ENCODE measurements at regions not wholly inside any gene's neighbourhood (a gene's known extent, or its start where the extent isn't known, plus 50 kb on each side); places are given as distances from the start of the nearest gene placed in this dataset.
"Not testable (repeated sequence)": the region's sequence is repeated elsewhere in the genome, so short reads cannot be mapped to it uniquely, and the experiment has no call there.

DNA sequence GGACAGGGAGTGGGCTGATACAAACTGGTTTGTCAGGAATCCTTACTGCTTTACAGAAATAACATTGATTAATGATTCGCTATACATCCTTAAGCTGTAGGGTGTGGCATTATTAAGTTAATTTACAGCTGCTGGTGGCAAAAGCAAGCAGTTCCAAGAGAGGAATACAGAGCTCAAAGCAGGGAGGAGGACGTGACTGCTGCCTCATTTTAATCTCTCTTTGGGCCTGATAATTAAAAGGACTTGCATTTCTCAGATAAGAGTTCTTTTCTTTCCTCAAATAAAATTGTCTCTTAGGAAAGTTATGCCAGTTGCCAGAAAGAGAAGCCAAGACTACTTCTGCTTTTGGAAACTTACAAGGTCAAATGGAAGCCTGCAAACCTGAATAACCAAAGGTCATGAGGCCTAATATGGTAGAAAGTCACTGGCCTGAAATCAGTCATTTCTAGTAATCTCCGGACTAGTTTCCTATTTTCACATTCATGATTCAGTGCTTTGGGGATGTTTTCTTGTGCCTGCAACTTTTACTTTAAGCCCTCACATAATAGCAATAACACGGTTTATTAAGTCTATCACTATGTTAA, 426.2 kb upstream of the SPATA31A3 start:
- not testable (repeated sequence) for DNase-seq

- DNase-seq = not testable (repeated sequence)
These were observed 425.1 kb upstream of the SPATA31A3 start for GRCh38 chr9:67417341-67417983.

GRCh38 chr9:67416639-67417038, 424.3 kb upstream of the SPATA31A3 start:
- not testable (repeated sequence) for DNase-seq

GRCh38 chr9:67410606-67411220, 418.4 kb upstream of the SPATA31A3 start:
- not testable (repeated sequence) for DNase-seq

- not testable (repeated sequence) for DNase-seq
These were observed 411.4 kb upstream of the SPATA31A3 start for GRCh38 chr9:67403739-67404138.

DNA sequence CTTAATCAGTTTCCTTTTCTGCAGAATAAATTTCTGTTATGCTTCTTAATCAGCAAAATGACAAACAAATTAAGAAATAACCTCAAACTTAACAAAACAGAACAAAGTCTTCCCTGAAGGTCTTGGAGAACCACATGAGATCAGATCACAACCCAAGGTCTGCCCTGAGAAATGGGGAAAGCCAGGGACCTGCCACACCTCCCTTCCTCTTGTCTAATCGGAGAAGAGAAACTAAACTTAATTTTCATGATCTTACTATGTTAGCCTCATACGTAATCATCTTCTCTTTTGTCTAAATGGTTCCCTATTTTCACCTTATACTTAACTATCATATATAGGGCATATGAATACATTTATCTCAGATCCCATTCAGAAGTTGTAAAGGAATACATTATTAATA, 405.4 kb upstream of the SPATA31A3 start:
- DNase-seq = not testable (repeated sequence)

DNA sequence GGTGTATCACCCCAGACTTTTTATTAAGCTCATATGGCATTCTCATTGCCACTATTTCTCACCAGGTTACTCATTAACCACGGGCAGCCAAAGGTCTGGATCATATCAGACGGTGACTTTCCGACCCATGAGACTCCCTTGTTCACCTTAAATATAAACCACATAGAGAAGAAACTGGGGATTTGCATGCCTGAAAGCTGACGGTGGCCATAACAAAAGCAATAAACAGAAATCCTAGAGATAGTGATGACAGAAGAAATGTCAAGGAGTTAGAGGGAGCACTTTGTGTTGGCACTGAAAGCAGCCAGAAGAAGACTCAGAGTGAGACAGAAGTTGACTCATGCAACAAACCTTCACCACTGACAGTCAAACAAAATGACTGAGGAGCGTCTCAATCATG, 402.4 kb upstream of the SPATA31A3 start:
- DNase-seq = not testable (repeated sequence)

DNA sequence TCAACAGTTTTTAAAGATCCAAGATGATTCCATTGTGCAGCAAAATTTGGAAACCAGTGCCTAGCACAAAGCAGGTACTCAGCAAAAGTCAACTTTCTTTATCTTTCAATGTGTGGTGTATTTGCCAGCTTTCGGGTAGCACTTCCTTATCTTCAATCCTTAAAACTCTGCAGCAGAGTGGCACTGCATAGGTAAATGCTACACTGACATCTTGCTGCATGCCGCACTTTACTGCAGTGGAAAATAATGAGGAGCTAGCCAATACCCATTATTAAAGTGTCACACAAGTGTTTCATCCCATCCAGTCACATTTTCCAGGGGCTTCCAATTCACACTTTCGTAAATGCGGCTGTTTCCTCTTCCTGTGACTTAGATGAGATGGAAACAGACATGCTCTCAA, 401.7 kb upstream of the SPATA31A3 start:
- DNase-seq = not testable (repeated sequence)

DNA sequence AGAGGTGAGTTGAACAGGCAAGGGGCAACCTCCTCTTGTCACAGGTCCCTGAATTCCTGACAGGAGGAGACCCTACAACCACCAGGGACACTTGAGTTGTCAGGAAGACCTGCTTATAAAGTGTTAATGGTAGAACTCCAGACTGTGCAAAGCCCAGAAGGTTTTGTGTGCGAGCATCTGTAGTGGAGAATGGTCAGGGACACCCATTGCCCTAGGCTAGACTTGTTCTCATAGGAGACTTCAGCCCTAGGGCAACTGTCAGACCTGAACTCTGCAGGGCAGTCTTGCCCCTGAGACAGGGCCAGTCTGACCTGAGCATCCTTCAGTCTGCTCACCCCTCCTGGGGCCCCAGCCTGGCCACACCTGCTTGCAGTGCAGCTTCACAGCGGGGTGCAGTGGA, 377.3 kb upstream of the SPATA31A3 start:
- not testable (repeated sequence) for DNase-seq

DNA sequence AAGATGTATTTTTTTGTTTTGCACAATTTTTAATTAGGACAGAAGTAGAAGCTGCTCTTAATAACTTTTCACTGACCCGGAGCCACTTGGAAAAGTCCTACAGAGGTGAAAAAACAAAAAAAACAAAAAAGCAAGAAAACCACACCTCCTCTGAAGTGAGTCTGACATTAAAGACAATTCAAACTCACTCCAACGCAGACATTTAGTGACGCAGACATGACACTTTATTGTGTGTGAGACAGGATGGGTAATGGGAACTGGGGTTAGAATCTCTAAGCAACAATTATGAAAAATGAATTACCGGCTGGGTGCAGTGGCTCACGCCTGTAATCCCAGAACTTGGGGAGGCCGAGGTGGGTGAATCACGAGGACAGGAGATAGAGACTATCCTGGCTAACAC, 370.0 kb upstream of the SPATA31A3 start:
- DNase-seq = not testable (repeated sequence)

DNA sequence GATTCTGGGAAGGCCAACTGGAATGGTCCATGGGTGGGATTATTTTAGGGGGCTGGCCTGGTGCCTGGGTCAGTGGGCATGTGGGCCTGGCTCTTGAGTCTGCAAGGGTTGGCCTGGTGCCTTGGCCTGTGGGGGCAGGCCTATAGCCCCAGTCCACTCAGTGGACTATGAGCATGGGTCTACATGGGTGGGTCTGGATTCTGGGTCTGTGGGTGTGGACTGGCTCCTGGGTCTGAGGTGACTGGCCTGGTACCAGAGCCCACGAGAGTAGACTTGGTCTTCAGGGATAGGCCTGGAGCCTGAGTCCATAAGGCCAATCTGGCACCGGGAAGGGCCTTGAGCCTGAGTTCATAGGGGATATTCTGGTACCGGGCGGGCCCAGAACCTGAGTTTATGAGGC, 361.6 kb upstream of the SPATA31A3 start:
- DNase-seq = not testable (repeated sequence)

DNA sequence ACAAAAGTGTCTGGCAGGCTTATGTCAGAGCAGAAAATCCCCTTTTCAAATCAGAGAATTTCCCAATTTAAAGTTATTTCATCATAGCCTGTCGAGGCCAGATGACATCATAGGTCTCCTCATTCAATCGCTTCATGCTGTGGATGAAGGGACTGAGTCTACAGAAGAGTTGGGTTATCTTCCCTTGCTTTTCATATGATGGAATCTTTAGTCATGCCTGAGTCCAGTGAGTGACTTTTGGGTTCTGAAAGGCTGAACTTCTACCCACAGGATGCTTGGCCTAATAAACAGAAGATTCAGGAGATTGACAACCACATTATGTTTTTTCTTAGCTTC, 357.0 kb upstream of the SPATA31A3 start:
- DNase-seq = not testable (repeated sequence)

DNA sequence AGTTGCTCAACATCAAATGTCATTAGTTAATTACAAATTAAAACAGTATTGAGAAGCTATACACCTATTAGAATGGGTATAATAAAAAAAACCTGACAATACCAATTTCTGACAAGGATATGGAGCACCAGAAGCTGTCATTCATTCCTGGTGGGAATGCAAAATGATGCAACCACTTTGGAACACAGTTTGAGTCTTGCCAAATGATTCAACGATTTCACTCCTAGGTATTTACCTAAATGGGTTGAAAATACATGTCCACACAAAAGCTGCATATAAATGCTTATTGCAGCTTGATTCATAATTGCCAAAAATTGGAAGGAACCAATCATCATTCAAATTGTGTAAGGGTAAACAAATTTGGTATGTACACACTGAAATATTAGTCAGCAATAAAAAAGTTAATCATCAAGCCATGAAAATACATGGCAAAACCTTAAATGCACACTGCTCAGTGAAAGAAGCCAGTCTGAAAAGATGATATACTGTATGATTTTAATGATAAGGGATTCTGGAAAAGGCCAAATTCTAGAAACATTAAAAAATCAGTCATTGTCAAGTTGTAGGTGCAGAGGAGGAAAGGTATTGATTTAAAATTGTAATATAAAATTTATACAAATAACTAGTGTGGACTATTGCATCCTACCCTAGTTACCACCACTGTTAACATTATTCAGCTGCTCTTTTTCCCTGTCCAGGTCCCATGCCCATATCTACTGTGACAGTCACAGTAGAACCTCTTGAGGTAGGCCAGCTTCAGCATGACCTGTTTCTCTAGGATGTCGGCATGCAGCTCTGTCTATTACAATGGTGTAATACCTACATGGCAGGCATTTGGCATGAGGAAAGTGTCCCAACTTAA, 356.4 kb upstream of the SPATA31A3 start:
- DNase-seq = not testable (repeated sequence)

- DNase-seq = not testable (repeated sequence)
These were observed 355.7 kb upstream of the SPATA31A3 start for GRCh38 chr9:67348094-67348493.

DNA sequence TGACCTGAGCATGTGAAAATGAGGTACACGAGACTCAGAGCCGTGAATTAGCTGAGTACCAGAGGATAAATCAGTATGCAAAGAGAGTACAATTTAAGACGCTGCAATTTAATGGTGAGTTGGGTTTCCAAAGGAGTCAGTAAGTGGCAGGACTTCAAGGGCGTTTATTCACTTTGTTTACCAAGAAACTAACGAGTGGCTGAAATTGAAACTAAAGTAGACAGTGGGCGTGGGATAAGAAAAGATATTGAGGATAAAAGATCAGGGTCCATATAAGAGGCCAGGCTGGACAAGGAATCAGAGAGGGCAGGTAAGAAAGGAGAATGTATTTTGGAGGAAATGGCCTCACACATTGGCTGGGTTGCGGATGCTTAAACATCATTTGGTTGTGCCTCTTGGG, 346.9 kb upstream of the SPATA31A3 start:
- DNase-seq = not testable (repeated sequence)

DNA sequence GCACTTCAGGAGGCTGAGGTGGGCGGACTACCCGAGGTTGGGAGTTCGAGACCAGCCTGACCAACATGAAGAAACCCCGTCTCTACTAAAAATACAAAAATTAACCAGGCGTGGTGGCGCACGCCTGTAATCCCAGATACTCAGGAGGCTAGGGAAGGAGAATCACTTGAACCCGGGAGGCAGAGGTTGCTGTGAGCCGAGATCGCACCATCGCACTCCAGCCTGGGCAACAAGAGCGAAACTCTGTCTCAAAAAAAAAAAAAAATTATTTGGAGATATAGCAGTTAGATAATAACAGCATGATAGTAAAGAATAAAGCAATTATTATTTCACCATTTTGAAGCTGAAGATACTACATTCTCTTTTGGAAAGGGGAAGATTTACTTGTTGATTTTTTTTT, 345.9 kb upstream of the SPATA31A3 start:
- DNase-seq = peak; percentile 0

GRCh38 chr9:67334727-67335572, 342.6 kb upstream of the SPATA31A3 start:
- not testable (repeated sequence) for DNase-seq

GRCh38 chr9:67331634-67332033, 339.3 kb upstream of the SPATA31A3 start:
- DNase-seq = not testable (repeated sequence)

- DNase-seq = not testable (repeated sequence)
These were observed 321.1 kb upstream of the SPATA31A3 start for GRCh38 chr9:67313409-67313808.

DNA sequence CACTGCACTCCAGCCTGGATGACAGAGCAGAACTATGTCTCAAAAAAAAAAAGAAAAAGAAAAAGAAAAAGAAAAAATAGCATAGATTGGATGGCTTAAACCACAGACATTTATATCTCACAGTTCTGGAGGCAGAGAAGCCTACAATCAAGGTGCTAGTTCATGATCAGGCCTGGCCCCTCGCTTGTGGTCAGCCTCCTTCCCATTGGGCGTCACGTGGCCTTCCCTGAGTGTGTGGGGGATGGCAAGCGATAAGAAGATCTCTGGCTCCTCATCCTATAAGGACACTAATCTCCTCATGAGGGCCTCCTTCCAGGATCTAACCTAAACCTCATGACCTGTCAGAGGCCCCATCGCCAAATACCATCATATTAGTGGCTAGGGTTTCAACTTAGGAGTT, 320.2 kb upstream of the SPATA31A3 start:
- DNase-seq = not testable (repeated sequence)

GRCh38 chr9:67307109-67307508, 314.8 kb upstream of the SPATA31A3 start:
- not testable (repeated sequence) for DNase-seq

DNA sequence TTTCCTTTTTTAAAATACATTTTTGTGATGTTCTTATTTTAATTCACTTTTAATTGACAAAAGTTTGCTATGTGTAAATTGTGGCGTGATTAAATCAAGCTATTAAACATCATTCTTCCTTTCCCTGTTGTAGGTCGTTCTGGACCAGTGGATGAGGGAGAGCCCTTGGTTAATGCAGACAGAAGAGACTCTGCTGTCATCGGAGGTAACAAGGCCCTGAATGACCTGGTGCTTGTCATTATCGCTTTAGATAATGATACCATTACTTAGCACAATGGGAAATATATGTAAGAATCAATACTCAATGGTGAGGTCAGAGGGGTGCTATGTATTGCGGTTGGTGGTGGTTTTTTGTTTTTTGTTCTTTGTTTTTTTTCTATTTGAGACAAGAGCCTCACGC, 296.4 kb upstream of the SPATA31A3 start:
- DNase-seq = not testable (repeated sequence)
